ENCODE measurements at regions not wholly inside any gene's neighbourhood (a gene's known extent, or its start where the extent isn't known, plus 50 kb on each side); places are given as distances from the start of the nearest gene placed in this dataset.
"Not testable (repeated sequence)": the region's sequence is repeated elsewhere in the genome, so short reads cannot be mapped to it uniquely, and the experiment has no call there.

GRCh38 chr6:104519566-104519965 is 340.2 kb downstream of the HACE1 start:
- peak in 1 of 56 donors; percentile 9 for DNase-seq

DNA sequence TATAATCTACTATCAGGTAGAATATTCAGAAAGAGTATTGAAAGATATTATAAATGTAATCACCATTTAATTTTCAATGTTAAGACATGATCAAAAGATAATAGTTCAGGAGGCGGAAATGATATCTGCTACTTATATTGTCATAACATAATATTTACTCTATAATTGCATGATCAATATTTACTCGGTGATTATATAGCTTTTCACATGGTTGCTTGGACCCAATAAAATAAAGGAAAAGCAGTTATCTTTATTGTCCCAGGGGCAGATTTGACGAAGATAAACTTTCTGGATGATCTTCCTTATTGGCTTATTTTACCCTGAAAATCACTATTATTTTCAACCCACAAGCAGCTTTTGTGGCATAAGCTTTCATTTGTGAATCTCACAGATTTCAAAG is 350.4 kb downstream of the HACE1 start:
- no peak for DNase-seq

- DNase-seq: no peak
These were observed 353.3 kb downstream of the HACE1 start for GRCh38 chr6:104506429-104506828.

DNA sequence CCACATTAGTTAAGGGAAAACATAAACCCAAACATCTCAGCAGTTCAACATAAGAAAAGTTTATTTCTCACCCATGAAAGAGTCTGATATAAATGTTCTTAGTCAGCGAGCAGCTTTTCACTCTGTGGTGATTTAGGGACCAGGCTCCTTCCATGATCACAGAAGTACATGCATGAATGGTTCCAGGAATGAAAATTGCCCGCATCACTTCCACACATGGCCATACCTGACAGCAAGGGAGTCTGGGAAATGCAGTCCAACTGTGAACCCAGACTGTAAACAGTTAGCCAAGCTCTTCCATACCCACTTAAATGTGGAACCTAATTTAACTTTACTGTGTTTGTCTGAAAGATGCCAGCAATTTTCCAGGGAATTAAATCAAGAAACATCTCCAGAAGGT is 353.9 kb downstream of the HACE1 start:
- no peak for DNase-seq

GRCh38 chr6:104500265-104500664 is 359.5 kb downstream of the HACE1 start:
- no peak for DNase-seq

- no peak for DNase-seq
These were observed 373.7 kb downstream of the HACE1 start for GRCh38 chr6:104486035-104486434.

DNA sequence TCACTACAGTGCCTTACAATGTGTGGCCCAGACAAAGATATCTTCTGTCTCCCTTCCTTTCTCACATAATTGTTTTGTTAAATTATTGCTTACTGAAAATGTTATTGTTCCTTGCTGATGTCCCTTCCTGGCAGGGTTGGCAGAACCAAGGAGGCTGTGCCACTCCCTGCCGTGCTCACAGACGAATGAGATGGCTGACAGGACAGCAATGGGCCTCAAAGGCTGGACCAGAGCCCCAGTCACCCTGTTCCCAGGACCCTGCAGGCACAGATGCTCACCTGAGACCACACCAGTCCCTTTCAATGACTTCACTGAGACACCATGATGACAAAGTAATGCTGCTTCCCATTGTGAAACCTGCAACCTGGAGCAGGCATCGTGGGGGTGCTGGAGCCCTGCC is 375.1 kb downstream of the HACE1 start:
- no peak for DNase-seq

DNA sequence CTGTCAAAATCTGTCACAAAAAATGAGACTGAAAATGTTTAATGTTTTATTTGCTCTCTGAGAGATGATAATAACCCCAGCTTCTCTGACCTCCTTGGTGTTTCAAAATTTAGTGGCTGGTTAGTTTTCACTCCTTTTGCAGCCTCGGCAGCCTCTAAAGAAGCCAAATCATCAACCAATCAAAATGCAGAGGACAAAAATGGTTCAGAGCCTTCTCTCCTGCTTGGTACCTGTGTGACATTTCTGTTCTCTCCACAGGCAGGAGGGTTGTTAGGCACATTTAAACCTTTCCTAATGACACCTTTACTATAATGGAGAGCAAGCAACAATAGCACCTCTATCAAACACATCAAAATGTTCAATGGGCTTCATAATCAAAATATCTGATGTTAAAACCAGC is 375.5 kb downstream of the HACE1 start:
- DNase-seq: no peak

DNA sequence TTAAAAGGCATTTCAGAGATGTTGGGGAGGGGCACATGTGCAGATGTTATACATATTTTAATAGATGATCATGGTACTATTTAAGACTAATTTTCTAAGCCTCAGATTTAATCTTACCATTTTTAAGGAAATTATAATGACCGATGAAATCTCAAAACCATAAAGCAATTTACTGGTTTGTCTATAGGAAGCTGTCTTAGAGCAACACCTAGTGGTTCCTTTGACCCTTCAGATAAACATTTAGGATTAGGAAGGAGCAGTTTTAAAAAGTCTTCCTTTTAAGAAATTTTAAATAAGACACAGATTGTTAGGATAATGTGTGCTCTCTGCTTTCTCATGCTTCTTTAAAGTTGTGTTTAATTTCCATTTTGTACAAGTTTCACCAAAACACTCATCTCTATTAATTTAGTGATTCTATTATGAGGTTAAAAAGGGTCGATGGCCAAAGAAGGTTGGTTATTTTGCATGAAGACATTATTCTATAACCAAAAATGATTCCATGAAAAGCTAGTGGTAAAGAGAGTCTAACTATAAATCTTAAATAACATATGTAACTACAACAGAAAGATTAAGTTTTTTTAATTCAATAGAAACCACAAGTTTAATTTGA is 376.4 kb downstream of the HACE1 start:
- no peak for DNase-seq

DNA sequence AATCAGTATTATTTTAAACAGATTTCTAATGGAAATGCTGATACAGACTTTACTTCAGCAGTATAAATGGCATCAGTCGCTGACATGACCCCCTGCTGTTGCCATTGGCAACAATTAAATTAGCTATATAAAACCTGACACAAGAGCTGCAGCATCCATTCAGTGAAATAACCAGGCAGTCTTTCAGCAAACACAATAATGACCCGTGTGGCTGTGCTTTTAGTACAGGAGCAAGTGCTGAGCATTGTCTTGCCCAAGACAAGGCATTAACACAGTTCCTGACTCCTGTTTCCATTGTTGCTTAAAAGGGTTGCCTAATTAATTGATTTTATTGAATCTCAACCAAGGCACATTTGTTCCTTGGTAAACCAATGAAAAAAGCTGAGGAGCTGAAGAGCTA is 382.1 kb downstream of the HACE1 start:
- no peak for DNase-seq

DNA sequence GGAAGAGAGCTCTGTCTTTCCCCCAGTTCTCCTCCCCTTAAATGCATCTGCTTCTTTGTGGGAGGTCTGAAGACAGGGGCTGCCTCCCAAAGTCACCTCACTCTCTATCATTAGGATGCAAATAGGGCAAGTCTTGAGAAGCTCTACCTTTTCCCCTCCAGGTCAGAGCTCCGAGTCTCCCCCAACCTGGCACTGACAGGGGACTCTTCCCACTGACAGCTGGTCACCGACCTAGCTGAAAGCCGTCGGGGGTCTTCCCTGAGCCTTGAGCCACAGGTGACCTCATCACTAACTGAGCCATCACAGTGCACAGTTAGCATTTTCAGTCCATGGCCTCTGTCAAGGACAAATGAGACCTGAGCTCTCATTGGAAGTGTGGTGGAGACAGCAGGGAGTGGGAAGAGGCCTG is 386.7 kb downstream of the HACE1 start:
- DNase-seq: no peak

DNA sequence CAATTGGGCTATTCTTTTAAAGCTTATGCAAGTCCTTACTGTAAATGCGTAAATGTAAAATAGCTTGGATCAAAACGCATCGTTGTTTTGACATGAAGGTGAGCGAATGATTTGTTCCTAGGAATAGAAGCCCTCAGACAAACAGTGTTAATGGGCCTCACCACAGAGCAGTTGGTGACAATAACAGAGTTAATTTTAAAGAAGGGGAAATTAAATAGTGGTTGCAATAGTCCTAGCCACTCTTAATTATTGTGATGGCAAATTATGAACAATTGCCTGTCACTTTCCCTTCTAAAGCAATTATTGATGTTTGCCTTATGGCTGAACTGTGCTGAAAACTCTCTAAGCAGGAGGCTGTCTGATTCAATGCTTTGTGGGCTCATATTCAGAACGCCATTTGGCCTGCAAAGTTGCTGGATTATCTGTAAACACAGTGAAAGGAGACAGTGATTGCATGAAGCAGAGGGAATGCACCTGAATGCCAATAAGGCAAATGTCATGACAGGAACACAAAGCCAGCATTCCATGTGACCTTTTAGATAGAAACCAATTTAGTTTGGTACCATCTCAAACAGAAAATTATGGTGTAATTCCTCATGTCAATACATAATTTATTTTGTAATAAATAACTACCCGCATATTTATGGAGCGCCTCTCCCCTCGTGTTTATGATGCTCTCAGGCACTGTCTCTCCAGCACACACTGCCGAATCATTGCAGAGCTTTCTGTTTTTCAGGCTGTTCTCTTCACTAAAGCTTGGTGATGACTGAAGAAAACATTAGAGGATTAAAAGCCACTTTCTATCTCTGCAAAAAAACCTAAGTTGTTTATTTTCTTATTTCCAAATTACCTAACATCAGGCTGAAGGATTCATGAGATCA is 387.5 kb downstream of the HACE1 start:
- no peak for DNase-seq

- no peak for DNase-seq
These were observed 393.4 kb downstream of the HACE1 start for GRCh38 chr6:104466306-104466705.

DNA sequence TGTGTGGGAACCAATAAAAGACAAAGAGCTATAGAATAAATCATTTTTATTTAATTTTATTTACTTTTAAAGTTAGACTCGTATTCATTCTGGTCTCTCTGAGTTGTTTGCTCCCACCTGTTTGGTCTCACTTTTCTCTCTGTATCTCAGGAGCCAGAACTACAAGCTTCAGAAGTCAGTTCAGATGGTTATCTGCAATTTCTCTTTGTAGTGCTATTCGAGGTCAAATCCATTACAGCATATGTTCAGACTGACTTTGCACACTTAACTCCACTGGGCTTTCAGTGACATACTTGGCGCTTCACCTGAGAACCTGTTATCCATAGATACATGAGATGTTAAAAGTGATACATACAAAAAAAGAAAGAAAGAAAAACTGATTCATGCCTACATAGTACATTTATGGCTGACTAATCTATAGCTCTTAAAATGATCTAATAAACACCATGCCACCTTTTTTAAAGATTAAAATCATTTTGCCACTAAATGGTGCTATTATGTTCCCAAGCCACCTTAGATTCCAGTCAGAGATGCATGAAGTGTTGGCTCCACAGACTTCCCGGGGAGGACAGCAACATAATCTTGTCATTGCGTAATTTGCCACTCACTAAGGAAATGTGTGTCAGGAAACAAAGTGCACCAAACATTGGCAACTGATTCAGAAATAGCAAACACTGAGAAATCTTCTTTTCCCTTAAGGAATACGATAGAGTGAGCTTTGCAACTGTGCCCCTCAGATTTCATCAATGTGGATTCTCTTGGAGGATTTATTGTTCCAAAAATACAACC is 396.7 kb downstream of the HACE1 start:
- DNase-seq: no peak

GRCh38 chr6:104460738-104461483 is 398.8 kb downstream of the HACE1 start:
- no peak for DNase-seq

DNA sequence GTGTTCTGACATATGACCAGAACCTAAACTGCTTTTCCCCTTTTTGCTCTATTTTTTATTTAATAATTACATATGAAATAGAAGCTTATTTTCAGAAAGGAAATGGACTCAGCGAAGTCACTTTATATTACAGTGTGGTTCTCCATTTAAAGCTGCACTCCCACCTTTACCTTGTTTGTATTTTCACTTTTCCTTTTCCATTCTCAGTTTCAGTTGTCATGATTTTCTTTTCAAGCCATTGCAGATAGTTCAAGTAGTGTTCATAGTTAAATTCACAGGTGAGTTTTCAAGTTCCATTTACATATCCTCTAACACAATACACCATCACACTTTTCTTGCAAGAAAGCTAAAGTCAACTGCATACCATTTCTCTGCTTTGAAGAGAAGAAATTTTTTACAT is 400.2 kb downstream of the HACE1 start:
- DNase-seq: no peak

DNA sequence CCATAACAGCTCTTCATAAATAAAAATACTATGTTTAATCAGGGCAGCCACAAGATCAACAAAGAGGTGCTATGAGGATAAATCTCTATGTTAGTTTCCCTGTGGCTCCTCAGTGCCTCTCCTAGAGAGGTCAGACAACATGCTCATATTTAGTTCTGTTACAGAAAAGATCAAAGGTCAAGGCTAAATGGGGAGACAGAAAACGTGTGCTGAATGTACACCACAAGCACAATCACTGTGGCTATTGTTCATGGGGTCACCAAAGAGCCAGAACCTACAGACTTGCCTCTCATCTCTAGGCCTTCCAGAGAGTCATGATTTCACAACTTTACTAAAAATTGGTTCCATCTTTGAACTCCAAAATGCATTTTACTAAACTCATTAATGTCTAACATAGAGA is 409.8 kb downstream of the HACE1 start:
- no peak for DNase-seq

DNA sequence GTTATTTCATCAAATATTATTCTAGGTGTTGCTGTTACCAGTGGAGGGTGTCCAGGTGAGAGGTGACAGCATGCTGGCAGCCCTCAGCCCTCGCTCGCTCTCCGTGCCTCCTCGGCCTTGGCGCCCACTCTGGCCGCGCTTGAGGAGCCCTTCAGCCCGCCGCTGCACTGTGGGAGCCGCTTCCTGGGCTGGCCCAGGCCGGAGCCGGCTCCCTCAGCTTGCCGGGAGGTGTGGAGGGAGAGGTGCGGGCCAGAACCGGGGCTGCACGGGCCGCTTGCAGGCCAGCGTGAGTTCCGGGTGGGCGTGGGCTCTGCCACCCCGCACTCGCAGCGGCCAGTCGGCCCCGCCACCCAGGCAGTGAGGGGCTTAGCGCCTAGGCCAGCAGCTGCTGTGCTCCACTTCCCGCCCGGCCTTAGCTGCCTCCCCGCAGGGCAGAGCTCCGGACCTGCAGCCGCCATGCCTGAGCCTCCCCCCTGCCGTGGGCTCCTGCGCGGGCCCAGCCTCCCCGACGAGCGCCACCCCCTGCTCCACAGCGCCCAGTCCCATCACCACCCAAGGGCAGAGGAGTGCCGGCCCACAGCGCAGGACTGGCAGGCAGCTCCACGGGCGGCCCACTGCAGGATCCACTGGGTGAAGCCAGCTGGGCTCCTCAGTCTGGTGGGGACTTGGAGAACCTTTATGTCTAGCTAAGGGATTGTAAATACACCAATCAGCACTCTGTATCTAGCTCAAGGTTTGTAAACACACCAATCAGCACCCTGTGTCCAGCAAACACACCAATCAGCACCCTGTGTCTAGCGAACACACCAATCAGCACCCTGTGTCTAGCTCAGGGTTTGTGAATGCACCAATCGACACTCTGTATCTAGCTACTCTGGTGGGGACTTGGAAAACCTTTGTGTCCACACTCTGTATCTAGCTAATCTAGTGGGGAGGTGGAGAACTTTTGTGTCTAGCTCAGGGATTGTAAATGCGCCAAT is 413.3 kb downstream of the HACE1 start:
- not testable (repeated sequence) for DNase-seq

- DNase-seq: no peak
These were observed 425.2 kb downstream of the HACE1 start for GRCh38 chr6:104434519-104434918.

DNA sequence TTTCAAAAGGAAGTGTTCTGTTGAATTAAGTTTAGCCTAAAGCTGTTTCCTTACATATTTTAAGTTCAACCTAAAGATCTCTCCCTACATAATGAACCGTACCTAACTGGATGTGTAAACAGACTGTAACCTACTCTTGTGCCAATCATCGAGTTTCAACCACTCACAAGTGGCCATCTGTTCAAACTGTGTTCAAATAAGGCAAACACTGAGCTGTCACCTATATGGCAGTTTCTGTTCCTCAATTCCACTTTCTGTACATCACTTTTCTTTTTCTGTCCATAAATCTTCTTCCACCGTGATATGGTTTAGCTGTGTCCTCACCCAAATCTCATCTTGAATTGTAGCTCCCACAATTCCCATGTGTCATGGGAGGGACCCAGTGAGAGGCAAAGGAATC is 428.6 kb downstream of the HACE1 start:
- no peak for DNase-seq

Data from amygdala (tissue), 56 donors.